ENCODE measurements at regions not wholly inside any gene's neighbourhood (a gene's known extent, or its start where the extent isn't known, plus 50 kb on each side); places are given as distances from the start of the nearest gene placed in this dataset.

DNA sequence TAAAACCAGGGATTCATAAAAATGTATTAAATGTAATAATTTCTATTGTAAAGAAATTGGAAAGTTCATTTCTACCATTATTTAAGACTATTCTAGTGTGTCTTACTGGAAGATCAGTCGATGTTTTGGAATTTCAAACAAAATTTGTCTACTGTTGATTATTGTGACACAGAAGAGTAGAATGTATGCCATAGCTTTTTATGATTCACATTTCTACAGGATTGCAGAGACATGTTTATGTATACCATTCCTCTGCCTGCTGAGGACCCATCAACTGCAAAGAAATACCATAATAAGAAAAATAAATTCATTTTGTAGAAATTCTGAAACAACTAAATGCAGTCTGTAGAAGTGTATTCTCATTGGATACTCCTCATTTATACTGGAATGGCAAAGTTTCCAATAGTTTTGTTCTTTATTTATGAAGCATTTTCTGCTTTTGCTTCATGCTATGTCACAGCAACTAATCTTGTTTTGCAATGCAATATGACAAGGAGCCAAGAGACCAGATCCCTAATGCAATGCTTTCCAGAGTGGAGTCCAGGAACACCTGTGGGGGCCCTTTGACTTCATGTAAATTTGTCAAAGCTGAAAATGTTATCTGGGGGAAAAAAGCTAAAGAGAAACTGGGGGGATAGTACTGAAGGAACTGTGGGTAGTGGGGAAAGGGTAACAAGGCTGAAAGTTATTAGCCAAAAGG lies 172.9 kb upstream of the LRIG3 start:
- no peak overlapping the region for H3K27ac Mint-ChIP-seq
- no peak for ATAC-seq (replicated peaks in 1 of 2)
- no peak overlapping the region for H3K4me3 Mint-ChIP-seq
- DNase-seq = no peak
- H3K27me3 Mint-ChIP-seq (ENCODE audit: low read depth) = no peaks in the 10 kb centered on the region
- no peaks in the 10 kb centered on the region for H3K4me1 Mint-ChIP-seq (ENCODE audit: low read depth)
- no peaks in the 10 kb centered on the region for H3K9me3 Mint-ChIP-seq
- no peaks in the 10 kb centered on the region for H3K36me3 Mint-ChIP-seq (ENCODE audit: insufficient read depth in 2 of 2)

DNA sequence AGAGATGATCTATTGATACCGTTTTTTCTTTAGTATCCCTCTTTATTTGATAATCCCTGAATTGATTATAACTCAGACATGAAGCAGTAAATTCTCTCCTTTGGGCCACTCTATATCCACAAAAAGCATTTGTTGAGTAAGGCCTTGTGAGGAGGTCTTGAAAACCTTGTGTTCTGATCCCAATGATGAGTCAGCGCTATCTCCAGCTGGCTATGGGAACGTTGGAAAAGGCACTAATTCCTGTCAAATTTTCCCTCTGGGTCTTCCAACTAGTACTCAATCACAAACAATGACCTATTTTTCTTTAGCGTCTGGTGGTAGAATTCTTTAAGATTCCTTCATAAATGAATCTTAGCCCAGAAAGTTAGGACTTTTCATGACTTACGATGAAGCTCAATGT lies 168.4 kb upstream of the LRIG3 start:
- no peaks in the 10 kb centered on the region for H3K9me3 Mint-ChIP-seq
- no peaks in the 10 kb centered on the region for H3K36me3 Mint-ChIP-seq (ENCODE audit: insufficient read depth in 2 of 2)
- no peak overlapping the region for H3K27ac Mint-ChIP-seq
- H3K27me3 Mint-ChIP-seq (ENCODE audit: low read depth) = no peaks in the 10 kb centered on the region
- ATAC-seq (replicated peaks in 1 of 2) = no peak
- DNase-seq = no peak
- H3K4me3 Mint-ChIP-seq = no peak overlapping the region
- no peaks in the 10 kb centered on the region for H3K4me1 Mint-ChIP-seq (ENCODE audit: low read depth)

DNA sequence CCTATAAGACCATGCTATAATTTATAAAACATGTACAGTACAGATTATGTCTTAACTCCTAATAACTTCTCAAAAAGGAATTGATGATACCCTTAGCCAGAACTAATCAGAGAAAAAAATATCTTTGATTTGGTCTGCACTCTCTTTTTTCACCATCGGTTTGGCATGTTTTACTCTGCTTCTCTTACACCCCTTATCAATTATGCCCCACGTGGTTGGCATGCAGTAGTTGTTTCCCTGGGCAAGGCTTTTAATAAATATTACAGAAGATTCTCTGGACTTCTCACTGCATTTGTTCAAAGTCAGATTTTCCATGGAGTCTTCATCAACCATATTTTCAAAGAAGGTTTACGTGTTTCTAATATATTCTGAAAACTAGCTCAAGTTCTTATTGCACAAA lies 167.4 kb upstream of the LRIG3 start:
- no peak for ATAC-seq (replicated peaks in 1 of 2)
- no peaks in the 10 kb centered on the region for H3K27me3 Mint-ChIP-seq (ENCODE audit: low read depth)
- no peak overlapping the region for H3K27ac Mint-ChIP-seq
- H3K36me3 Mint-ChIP-seq (ENCODE audit: insufficient read depth in 2 of 2) = no peaks in the 10 kb centered on the region
- DNase-seq = no peak
- H3K4me3 Mint-ChIP-seq = no peak overlapping the region
- no peaks in the 10 kb centered on the region for H3K9me3 Mint-ChIP-seq
- H3K4me1 Mint-ChIP-seq (ENCODE audit: low read depth) = no peaks in the 10 kb centered on the region

DNA sequence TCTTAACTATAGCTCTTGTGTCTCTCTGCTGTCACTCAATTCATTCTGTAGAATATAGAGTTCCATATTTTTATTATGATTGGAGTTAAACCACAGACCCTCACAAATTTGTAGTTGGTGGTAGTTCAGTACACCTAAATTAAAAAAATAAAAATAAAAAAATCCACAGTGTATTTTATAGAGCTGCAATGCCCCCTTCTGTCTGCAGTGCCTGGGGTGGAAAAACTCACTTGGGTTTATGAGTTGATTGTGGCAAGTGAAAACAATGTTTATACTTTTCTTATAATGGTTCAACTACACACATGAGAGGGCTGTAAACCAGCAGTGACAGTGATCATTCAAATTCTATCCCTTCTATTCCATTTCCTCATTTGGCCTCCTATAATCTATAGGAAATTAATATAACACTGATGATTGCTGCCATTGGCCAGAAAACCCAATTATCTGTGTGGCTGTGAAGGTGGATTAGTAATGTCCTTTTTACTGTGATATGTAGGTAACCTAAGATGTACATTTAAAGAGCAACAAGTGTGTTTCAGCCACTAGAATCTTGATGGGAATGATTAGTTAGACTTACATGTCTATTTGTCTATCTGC lies 166.9 kb upstream of the LRIG3 start:
- H3K9me3 Mint-ChIP-seq = no peaks in the 10 kb centered on the region
- no peaks in the 10 kb centered on the region for H3K27me3 Mint-ChIP-seq (ENCODE audit: low read depth)
- H3K4me3 Mint-ChIP-seq = no peak overlapping the region
- H3K27ac Mint-ChIP-seq = no peak overlapping the region
- no peaks in the 10 kb centered on the region for H3K4me1 Mint-ChIP-seq (ENCODE audit: low read depth)
- DNase-seq (no peak), ATAC-seq (replicated peaks in 1 of 2) (no peak)
- no peaks in the 10 kb centered on the region for H3K36me3 Mint-ChIP-seq (ENCODE audit: insufficient read depth in 2 of 2)

DNA sequence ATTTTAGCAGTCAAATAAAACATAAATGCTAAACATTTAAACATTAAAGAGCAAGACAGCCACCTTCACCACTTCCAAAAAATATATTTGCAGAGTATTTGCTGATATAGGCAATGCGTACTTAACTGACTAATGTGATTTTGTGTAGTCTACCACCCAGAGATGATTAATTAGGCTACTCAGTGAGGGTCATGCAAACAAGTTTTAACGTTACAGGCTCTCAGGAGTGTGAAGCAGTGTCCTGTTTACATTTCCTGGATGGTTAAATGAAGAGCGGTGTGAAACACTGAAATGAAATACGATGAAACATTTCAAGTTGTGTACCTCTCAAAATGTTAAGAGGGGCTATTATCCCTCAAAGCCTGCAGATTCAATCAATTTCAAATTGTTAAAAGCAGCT lies 165.8 kb upstream of the LRIG3 start:
- DNase-seq (no peak), ATAC-seq (replicated peaks in 1 of 2) (no peak)
- Mint-ChIP-seq H3K36me3 (ENCODE audit: insufficient read depth in 2 of 2) (no peaks in the 10 kb centered on the region), H3K27me3 (ENCODE audit: low read depth) (no peaks in the 10 kb centered on the region), H3K4me1 (ENCODE audit: low read depth) (no peaks in the 10 kb centered on the region), H3K9me3 (no peaks in the 10 kb centered on the region), H3K4me3 (no peak overlapping the region), H3K27ac (no peak overlapping the region)

DNA sequence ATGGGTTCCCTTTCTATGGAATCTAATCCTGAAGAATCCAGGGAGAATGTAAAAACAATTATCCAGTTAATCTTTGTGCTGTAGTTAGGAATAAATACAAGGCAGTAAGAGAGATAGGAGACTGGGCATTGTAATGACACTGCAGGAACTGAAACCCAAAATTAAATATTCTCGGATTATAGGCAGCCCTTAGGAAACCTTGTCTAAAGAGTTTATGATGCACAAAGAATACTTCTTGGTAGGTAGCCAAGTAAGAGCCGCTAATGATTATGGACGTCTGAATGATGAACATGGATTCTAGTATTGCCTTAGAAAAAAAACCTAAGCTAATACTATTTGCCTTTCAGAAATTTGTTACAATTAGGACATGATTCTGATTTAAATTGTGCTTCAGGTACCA lies 165.4 kb upstream of the LRIG3 start:
- Mint-ChIP-seq H3K36me3 (ENCODE audit: insufficient read depth in 2 of 2) (no peaks in the 10 kb centered on the region), H3K27me3 (ENCODE audit: low read depth) (no peaks in the 10 kb centered on the region), H3K9me3 (no peaks in the 10 kb centered on the region), H3K27ac (no peak overlapping the region), H3K4me3 (no peak overlapping the region), H3K4me1 (ENCODE audit: low read depth) (no peaks in the 10 kb centered on the region)
- DNase-seq (no peak), ATAC-seq (replicated peaks in 1 of 2) (no peak)

DNA sequence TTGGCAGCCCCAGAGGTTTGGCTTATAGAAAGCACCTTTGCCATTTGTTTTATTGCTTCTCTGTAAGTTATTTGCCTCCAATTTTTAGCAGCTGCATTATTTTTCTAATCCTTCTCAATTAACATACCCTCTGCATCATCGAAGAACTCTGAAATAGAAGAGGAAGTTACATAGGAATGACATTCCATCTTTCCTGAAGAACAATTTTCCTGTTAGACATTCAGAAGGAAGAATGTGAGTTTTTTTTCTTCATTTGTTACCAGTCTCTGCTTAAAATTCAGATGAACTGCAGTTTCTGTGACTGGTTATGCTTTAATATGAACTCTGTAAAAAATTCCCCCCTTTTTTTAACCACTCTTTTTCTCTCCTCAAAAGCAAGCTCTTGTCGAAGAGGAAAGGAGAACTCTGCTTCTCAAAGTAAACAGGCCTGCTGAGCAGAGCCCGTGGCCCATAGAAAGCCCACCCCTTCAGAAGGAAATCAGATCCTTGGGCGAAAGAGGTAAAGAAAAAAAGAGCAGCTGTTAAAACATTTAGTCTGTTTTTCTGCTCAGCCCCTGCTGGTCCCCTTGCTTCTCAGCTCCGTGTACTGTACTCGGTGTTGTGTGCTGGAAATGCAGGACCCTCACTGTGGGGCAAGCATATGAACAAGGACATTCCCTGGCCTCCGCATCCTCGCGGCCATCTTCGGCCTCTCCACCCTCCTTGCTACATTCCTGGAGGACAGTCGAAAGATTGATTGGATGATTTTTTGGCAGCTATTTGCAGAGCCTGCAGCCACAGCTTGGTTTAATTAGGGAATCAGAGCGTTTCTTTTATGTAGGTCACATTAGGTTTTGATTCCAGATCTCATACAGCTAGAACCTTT lies 164.4 kb upstream of the LRIG3 start:
- Mint-ChIP-seq H3K27ac (no peak overlapping the region), H3K4me1 (ENCODE audit: low read depth) (no peaks in the 10 kb centered on the region), H3K36me3 (ENCODE audit: insufficient read depth in 2 of 2) (no peaks in the 10 kb centered on the region), H3K27me3 (ENCODE audit: low read depth) (no peaks in the 10 kb centered on the region), H3K9me3 (no peaks in the 10 kb centered on the region), H3K4me3 (no peak overlapping the region)
- DNase-seq = no peak
- ATAC-seq (replicated peaks in 1 of 2) = no peak

DNA sequence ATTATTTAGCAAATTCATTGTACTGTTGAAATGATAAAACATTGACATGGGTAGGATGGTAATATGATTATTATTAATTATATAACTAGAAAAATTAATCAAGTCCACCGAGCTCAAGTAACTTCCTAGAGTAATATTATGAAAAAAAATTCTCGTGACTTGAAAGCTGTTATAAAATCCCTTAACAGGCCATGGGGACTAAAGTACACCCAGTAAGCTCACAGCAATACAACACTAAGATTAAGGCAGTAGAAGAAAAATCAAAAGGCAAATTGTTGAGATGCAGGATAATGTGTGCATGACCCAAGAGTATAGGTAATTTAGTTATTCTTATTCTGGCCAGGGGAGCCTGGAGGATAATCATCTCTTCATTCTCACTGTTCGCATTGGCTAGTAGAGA lies 162.6 kb upstream of the LRIG3 start:
- H3K36me3 Mint-ChIP-seq (ENCODE audit: insufficient read depth in 2 of 2) = no peaks in the 10 kb centered on the region
- H3K27me3 Mint-ChIP-seq (ENCODE audit: low read depth) = no peaks in the 10 kb centered on the region
- H3K4me3 Mint-ChIP-seq = no peak overlapping the region
- H3K4me1 Mint-ChIP-seq (ENCODE audit: low read depth) = no peaks in the 10 kb centered on the region
- no peak overlapping the region for H3K27ac Mint-ChIP-seq
- DNase-seq = no peak
- no peaks in the 10 kb centered on the region for H3K9me3 Mint-ChIP-seq
- ATAC-seq (replicated peaks in 1 of 2) = no peak

DNA sequence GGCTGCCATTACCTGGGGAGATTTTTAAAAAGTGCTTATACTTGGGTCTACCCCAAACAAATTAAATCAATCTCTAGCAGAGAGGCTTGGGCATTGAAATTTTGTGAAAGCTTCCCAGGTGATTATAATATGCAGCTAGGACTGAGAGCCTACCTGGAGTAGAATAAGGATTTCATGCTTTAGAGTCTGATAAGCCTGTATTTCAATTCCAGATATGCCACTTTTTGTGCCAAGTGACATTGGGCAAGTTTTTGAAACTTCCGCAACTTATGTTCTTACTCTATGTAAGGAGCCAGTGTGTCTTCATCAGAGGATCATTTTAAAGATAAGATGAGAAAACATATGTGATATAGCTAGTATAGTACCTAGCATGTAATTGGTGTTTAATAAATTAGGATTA lies 159.8 kb upstream of the LRIG3 start:
- H3K9me3 Mint-ChIP-seq = no peaks in the 10 kb centered on the region
- no peak overlapping the region for H3K27ac Mint-ChIP-seq
- H3K36me3 Mint-ChIP-seq (ENCODE audit: insufficient read depth in 2 of 2) = no peaks in the 10 kb centered on the region
- H3K4me3 Mint-ChIP-seq = no peak overlapping the region
- no peaks in the 10 kb centered on the region for H3K4me1 Mint-ChIP-seq (ENCODE audit: low read depth)
- no peaks in the 10 kb centered on the region for H3K27me3 Mint-ChIP-seq (ENCODE audit: low read depth)
- ATAC-seq (replicated peaks in 1 of 2) = no peak
- DNase-seq = no peak

DNA sequence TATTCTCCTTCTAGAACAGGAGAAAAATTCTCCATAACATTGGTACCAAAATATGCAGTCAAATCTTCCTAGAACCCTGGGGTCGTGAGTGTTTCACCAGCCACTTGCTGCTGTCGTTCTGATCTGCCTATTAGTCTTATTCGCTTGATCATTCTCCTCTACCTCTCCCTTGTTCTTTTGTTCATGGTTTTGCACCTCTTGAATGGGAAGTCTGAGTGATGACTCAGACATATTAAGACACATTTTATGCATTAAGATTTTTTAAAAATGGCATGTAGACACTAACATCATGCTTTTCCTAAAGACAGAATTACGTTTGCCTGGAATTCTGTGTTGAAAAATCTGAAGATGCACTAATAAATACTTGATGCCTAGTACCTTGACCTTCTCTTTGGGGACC lies 159.2 kb upstream of the LRIG3 start:
- Mint-ChIP-seq H3K4me1 (ENCODE audit: low read depth) (no peaks in the 10 kb centered on the region), H3K36me3 (ENCODE audit: insufficient read depth in 2 of 2) (no peaks in the 10 kb centered on the region), H3K4me3 (no peak overlapping the region), H3K27me3 (ENCODE audit: low read depth) (no peaks in the 10 kb centered on the region), H3K9me3 (peaks cover 0 to under 1% of the 10 kb centered on the region in 2 donors), H3K27ac (no peak overlapping the region)
- no peak for ATAC-seq (replicated peaks in 1 of 2)
- DNase-seq = no peak

DNA sequence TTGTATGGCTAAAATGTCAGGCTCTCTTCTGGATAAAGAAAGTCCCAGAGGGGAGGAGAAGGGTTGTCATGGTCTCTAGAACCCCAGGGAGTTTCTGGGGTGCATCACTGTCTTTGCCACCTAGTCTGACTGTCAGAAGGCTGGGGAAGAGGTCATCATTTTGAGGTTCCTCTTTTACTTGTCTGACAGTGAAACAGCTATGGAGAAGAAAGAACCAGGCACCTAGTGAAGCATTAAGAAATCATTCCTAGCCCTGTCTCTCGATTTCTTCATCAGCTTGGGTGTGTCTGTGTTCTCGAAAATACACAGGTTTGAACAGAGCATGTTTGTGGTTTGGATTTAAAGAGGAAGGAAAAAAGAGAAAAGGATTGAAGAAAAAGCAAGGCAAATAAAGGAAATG lies 158.7 kb upstream of the LRIG3 start:
- no peaks in the 10 kb centered on the region for H3K4me1 Mint-ChIP-seq (ENCODE audit: low read depth)
- no peak for ATAC-seq (replicated peaks in 1 of 2)
- DNase-seq = no peak
- peaks cover 0 to 3% of the 10 kb centered on the region in 2 donors for H3K9me3 Mint-ChIP-seq
- no peak overlapping the region for H3K27ac Mint-ChIP-seq
- no peaks in the 10 kb centered on the region for H3K36me3 Mint-ChIP-seq (ENCODE audit: insufficient read depth in 2 of 2)
- H3K27me3 Mint-ChIP-seq (ENCODE audit: low read depth) = no peaks in the 10 kb centered on the region
- H3K4me3 Mint-ChIP-seq = no peak overlapping the region

DNA sequence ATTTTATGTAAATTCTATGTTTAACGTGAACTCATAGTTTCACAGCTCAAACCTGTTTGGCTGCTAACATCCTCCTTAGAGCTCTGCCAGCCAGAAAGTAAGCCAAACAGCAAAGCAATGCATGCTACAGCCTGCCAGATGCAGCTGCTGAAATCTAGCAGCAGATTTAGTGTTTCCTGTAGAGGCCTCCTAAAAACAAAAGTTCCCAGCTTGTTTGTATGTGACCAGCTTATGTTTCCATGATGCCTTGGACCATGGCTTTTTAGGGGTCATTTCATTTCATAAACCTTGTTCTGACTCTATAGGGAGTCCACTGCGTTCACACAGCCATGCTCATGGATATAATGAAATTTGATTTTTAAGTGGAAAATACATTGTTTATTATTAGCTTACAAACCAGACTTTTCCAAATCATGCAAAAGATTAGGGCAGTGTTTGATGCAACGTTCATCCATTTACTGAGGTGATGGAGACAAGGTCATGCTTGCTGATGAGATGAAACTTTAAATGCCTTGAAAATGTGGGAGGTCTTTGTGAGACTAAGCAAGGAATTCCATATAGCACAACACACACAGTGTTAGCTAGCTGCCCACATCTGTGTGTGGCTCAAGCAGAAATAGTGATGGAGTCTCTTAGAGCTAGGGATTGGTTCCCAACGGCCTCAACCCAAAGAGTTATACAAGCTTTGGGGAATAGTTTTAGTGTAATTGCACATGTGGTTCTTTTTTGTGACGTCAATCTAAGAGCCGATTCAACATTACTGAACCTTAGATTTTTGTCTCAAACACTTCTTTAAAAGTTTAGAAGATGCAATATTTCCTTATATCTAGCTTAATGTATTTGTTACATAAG lies 157.5 kb upstream of the LRIG3 start:
- H3K4me1 Mint-ChIP-seq (ENCODE audit: low read depth) = no peaks in the 10 kb centered on the region
- peaks cover 0 to 3% of the 10 kb centered on the region in 2 donors for H3K9me3 Mint-ChIP-seq
- H3K27ac Mint-ChIP-seq = no peak overlapping the region
- ATAC-seq (replicated peaks in 1 of 2) (no peak), DNase-seq (no peak)
- no peaks in the 10 kb centered on the region for H3K36me3 Mint-ChIP-seq (ENCODE audit: insufficient read depth in 2 of 2)
- H3K4me3 Mint-ChIP-seq = no peak overlapping the region
- H3K27me3 Mint-ChIP-seq (ENCODE audit: low read depth) = no peaks in the 10 kb centered on the region

DNA sequence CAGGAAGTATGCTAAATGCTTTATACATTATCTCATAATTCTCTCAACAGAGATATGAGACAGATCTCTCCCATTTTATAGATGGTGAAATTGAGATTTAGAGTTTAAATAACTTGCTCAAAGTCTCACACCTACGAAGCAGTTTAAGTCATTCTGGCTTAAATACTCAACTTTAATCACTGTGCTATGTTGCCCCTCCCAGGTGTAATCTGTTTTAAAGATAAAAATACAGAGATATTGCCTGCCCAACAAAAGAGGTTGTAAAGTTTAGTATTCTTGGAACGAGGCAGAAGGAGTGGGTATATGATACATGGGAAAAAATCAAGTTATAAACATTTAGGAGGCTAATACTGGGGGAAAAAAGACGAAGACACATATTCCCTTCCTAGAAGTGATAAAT lies 156.8 kb upstream of the LRIG3 start:
- peaks cover 0 to 3% of the 10 kb centered on the region in 2 donors for H3K9me3 Mint-ChIP-seq
- DNase-seq (no peak), ATAC-seq (replicated peaks in 1 of 2) (no peak)
- no peak overlapping the region for H3K4me3 Mint-ChIP-seq
- no peaks in the 10 kb centered on the region for H3K27me3 Mint-ChIP-seq (ENCODE audit: low read depth)
- no peak overlapping the region for H3K27ac Mint-ChIP-seq
- H3K36me3 Mint-ChIP-seq (ENCODE audit: insufficient read depth in 2 of 2) = no peaks in the 10 kb centered on the region
- no peaks in the 10 kb centered on the region for H3K4me1 Mint-ChIP-seq (ENCODE audit: low read depth)
